Fibroblast of skin of left biceps (primary cell): ENCODE measurements at regions not wholly inside any gene's neighbourhood (a gene's known extent, or its start where the extent isn't known, plus 50 kb on each side); places are given as distances from the start of the nearest gene placed in this dataset.
A peak's percentile ranks its signal among the peaks of the same experiment; 100 is the strongest.
"Not testable (repeated sequence)": the region's sequence is repeated elsewhere in the genome, so short reads cannot be mapped to it uniquely, and the experiment has no call there.

Experiments
- DNase-seq, 2 experiments: peaks; one replicate each; pipeline ENCODE4 v3.0.0-alpha.2; 2013; ENCODE audit warnings: low read depth in 2 of 2

DNA sequence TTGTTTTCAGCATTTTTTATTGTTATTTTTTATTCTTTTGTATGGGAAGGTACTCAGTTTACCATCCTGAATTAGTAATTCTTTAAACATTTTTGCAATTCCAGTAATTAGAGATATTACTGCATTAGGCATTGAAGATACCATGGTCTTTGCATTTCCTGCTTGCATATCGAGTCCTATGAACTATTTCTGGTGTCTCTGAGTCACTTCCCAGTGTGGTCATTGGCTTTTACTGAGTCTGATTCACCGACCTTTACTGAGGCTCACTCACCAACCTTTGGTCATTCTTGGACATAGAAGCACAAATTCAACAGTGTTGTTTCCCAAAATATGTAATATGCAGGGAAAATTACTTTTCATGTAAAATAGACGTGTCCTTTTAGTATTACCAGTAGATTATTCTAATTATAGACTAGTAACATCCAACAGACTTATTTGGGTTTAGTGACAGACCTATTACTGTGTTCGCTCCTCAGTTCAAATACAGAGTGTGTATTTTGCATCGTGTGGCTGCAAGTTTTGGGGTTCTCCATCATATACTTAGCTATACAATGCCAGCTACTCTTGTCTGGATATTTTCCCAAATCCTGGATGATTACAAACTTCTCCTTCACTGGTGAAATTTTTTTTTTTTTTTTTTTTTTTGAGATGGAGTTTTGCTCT lies 180.7 kb upstream of the PRSS1 start:
- no peak for DNase-seq

DNA sequence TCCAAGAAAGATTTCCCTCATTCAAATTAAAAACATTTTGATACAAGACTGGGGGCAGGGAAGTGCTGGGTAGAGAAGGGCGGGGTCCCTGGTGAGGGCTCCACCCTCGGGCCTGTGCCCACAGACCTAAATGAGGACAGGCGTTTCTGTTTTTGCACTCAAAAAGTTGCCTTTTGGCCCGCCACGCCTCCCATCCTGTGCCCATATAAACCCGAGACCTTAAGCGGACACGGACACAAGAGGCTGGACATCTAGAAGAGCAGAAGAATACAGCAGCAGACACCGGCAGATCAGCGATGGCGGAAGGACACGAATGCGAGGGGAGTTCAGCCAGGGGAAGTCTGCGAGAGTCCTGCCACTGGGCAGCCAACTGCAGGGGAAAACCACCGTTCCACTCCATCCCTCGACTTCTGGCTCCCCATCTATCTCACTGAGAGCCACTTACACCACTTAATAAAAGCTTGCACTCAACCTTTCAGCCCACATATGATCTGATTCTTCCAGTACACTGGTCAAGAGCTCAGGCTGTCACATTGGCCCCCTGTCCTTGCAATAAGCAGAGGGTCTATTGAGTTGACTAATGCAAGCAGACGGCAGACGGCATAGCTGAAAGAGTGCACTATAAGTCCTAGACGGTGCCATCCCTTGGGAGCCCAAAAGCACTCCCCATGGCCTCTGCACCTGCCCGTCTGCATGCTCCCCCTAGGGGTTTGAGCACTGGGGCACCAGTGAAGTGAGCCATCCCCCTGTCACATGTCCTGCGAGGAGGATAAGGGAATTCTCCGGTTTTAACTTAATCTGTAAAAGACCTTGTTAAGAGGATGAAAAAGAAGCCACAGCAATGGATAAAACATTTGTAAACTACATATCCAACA lies 181.8 kb upstream of the PRSS1 start:
- no peak for DNase-seq

DNA sequence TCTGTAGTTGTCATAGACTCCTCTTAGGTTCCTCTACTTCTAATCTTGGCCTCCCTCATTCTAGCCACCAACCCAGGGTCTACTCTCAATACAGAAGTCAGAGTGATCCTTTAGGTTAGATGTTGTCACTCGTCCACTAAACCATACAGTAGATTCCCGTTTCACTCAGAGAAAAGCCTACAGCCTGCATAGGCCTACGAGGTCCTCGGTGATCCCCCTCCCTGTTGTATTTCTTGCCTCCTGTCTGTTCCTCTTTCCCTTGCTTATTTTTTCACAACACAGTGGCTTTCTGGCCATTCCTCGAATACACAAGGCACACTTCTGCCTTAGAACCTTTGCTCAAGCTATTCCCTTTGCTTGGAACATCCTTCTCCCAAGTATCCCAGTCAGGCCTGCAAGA lies 183.0 kb upstream of the PRSS1 start:
- no peak for DNase-seq

DNA sequence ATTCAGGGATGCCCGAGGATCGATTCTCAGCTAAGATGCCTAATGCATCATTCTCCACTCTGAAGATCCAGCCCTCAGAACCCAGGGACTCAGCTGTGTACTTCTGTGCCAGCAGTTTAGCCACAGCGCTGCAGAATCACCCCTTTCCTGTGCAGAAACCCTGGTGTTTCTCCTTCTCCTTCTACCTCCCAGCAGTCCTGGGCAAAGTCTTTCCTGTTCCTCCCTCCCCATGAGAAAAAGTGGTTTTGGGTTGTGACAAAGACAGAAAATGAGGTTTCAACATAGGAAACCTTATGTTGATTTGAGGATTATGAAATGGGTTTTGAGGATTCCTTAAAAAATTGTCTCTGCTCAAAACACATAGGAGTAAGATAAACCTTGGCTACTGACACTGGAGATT lies 185.1 kb upstream of the PRSS1 start:
- not testable (repeated sequence) for DNase-seq

DNA sequence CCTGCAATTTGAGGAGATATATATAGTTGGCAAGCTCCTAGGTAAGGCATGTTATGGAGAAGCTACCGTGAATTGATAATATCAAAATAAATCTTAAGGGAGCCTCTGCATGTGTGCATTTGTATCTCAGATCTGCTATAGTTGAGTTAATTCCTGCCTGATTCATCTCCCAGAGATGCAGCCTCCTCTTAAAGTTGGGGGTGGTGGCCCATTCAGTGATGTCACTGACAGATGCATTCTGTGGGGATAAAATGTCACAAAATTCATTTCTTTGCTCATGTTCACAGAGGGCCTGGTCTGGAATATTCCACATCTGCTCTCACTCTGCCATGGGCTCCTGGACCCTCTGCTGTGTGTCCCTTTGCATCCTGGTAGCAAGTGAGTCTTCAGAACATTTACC lies 185.8 kb upstream of the PRSS1 start:
- DNase-seq, result no peak

DNA sequence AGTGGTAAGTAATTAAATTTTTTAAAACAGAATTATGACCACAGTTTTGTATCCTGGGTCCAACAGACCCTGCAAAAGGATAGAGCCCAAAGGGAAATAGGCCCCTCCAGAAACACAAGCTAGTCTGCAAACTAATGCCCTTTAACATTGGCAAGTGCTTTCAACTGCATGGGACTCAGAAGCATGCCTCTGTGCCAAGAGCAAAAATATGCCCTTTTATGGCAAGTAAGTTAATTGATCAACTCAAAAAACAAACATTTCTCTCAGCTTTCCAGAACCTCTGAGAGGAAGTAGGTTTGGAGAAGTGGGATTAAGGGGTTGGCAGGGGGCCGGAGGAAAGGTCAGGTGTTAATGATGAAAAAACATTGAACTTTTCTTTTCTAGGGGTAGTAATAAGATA lies 186.6 kb upstream of the PRSS1 start:
- no peak for DNase-seq

DNA sequence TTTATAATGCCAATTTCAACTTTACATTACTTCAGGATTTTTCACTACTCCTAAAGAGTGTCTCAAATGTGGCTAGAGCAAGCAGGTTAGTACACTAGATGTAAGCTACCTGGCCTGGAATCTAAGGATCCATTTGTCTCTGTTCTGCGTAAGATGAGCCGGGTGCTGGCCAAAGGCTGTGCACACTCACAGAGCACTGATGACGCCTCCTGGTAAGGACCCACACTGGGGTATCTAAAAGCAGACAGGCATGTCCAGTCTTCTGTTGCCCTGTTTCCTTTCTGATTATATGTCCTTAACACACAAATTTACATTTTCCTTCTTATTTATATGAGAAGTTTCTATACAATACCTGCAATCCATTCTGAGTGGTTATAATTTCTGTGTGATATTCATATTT lies 187.9 kb upstream of the PRSS1 start:
- not testable (repeated sequence) for DNase-seq

DNA sequence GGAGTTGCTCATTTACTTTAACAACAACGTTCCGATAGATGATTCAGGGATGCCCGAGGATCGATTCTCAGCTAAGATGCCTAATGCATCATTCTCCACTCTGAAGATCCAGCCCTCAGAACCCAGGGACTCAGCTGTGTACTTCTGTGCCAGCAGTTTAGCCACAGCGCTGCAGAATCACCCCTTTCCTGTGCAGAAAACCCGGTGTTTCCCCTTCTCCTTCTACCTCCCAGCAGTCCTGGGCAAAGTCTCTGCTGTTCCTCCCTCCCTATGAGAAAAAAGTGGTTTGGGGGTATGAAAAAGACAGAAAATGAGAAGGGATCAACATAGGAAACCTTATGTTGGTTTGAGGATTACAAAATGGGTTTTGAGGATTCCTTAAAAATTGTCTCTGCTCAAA lies 188.5 kb upstream of the PRSS1 start:
- not testable (repeated sequence) for DNase-seq

DNA sequence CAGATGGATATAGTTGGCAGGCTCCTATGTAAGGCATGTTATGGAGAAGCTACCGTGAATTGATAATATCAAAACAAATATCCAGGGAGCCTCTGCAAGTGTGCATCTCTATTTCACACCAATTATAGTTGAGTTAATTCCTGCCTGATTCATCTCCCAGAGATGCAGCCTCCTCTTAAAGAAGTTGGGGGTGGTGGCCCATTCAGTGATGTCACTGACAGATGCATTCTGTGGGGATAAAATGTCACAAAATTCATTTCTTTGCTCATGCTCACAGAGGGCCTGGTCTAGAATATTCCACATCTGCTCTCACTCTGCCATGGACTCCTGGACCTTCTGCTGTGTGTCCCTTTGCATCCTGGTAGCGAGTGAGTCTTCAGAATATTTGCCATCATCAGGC lies 189.1 kb upstream of the PRSS1 start:
- DNase-seq, result no peak

DNA sequence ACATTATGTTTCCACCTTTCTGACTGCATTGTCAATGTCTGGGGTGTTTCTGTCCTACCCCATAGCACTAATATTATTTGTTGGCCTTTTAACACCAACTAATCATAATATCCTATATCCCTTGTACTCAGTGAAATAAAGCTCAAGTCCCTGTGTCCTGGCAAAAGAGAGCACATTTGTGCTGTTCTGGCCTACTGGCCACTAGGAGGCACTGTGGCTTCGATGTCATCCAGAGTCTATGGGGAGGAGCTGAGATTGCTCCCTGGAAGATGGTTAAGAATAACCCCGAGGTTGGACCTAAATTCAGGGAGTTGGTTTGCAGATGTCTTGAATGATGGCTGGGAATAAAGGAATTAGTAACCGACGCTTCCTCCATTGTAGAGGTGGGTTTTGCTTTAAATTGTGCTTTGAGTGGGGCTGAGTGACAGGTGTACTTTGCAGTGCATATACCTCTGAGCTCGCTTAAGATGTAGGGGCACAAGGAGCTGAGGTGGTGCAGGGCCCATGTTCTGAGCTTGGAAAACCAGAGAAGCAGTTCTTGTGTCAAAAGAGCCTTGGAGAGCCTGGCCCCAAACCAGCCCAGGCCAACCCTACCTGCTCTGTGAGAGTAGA lies 191.2 kb upstream of the PRSS1 start:
- no peak for DNase-seq

DNA sequence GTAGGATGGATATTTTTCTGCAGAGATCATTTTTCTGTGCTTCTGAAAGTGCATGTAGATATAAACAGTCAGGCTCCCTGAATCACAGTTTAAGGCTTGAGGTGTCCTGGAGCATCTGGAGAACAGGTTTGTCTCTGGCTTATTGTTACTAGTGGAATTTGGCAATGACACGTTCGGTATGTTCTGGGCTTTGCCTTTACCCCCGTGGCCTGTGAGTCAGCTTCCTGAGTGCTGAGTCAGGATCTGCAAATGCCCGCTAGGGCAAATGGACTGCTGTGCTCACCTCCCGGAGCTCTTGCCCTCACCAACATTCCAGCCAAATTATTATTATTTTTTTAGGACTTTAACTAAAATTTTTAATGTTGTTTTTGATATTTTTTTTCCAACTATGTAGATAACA lies 192.5 kb upstream of the PRSS1 start:
- DNase-seq, result peak; percentile 97 to 98

DNA sequence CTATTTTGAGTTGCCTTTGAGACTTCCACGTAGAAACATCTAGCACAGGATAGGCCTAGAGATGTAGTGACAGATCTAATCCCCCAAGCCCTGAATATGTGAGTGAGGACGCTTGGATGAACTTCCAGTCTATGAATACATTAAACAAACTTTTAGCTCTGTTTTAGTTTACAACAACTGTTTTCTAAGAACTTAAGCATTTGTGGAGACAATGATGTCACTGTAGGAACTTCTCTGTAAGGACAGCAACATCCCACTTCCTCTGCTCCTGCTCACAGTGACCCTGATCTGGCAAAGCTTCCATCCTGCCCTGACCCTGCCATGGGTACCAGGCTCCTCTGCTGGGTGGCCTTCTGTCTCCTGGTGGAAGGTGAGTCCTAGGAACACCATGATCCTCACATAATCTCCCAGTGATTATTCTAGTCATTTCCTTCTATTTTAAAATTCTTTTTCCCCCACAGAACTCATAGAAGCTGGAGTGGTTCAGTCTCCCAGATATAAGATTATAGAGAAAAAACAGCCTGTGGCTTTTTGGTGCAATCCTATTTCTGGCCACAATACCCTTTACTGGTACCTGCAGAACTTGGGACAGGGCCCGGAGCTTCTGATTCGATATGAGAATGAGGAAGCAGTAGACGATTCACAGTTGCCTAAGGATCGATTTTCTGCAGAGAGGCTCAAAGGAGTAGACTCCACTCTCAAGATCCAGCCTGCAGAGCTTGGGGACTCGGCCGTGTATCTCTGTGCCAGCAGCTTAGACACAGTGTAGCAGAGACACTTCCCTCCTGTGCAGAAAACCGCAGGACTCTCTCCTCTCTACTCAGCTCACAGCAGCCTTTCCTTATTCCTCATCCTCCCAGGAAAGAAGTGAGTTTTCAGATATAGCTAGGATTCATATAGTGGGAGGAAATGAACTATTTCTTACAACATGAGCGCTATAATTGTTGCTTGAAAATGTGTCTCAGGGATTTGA lies 194.4 kb upstream of the PRSS1 start:
- DNase-seq, result no peak

DNA sequence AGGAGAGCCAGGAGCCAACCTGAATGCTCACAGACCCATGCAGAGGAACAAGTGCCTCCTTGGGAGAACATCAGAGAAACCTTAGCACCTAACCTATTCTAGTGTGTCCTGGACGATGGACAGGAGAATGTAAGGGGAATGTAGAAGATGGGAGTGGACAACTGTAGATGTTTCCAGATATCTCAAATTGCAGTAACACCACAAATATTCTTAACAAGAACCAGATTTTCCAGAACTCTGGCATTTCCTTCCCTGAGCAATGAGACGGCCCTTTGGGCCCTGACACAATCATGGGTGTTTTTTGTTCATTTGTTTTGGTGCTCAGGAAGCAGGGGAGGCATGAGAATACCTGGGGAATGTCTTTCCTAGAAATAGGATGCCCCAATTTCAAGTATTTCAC lies 196.1 kb upstream of the PRSS1 start:
- peak in 1 of 2 experiments; percentile 60 for DNase-seq

DNA sequence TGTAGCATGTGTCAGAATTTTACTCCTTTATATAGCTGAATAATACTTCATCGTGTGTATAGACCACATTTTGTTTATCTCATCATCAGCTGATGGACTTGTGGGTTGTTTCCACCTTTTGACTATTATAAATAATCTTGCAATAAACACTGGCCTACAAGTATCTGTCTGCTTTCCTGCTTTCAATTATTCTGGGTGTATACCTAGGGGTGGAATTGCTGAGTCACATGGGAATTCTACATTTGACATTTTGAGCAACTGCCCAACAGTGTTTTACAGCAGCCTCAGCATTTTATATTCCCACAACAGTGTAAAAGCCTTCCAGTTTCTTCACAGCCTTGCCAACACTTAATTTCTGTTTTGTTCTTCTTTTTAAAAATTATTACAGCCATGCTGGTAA lies 200.3 kb upstream of the PRSS1 start:
- DNase-seq, result no peak

DNA sequence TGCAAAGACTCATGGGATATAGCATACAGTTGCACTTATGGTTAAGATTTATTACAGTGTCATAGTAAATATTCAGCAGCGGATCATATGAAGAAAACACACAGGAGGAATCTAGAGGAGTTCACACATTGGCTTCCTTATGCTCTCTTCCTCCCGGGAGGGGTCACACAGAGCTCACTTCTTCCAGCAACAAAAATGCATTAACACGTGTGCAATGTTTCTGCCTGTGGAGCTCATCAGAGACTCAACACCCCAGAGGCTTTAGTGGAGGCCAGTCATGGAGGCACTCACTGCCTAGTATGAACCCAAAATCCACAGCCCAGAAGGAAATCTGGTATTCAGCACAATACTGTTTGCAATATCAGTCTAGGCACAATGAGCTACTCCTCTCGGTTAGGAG lies 202.8 kb upstream of the PRSS1 start:
- DNase-seq, result no peak

DNA sequence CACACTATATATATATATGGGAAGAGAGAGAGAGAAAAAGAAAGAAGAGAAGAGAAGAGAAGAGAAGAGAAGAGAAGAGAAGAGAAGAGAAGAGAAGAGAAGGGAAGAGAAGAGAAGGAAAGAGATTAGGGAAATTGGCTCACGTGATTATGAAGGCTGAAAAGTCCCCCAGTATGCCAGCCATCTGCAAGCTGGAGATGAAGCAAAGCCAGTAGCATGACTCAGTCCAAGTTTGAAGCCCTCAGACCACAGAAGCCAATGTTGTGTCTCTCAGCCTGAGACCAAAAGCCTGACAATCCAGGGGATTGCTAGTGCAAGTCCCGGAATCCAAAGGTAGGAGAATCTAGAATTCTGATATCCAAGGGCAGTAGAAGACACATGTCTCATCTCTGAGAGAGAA lies 206.3 kb upstream of the PRSS1 start:
- DNase-seq, result no peak

DNA sequence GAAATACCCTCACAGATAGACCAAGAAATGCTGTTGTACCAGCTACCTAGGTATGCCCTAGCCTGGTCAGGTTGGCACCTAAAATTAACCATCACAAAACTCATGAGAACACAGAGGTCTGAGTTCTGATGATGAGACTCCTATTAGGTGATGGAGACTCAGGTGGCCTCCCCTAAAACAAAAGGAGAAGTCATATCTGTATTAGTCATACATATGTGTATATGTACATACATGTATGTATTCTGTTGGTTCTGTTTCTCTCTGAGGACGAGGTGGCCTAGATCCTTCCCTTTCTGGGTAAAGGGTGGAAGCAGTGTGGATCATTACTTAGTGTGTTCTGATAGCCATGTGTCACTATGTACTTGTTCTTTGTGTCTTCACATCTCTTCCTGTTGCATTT lies 207.2 kb upstream of the PRSS1 start:
- DNase-seq, result no peak

DNA sequence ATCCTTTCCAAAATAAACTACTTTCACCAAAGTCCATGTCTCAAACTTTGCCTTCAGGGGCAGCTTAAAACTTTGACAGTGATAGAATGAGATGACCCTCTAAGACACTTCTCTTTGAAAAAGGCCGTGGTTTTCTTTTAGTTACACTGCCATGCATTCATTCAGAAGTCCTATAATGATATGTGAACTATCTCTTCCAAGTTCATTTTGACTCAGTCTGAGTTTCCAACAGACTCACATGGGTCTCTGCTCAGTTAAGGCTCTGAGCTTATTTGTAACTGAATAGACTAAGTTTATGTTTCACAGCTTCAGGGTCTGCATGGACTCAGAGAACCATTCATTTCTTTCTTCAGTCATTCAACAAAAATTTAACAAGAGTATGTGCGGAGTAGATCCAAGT lies 208.9 kb upstream of the PRSS1 start:
- DNase-seq, result no peak

DNA sequence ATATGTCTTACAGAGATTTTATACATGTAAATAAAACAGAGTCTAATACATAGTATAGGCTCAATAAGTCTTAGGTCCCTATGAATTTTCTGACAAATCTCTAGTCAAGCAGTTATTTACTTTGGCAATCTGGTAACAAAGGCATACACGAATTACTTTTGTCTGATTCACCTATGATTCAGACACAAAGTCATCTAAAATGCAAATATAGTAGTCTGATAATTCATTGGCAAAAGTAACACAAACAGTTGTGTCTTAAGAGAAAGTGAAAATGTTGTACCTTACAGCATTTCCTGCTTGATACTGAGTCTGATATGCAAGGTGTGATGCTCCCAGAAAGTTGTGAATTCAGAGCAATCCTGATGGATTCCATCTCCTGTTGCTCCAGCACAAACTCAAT lies 209.4 kb upstream of the PRSS1 start:
- no peak for DNase-seq

DNA sequence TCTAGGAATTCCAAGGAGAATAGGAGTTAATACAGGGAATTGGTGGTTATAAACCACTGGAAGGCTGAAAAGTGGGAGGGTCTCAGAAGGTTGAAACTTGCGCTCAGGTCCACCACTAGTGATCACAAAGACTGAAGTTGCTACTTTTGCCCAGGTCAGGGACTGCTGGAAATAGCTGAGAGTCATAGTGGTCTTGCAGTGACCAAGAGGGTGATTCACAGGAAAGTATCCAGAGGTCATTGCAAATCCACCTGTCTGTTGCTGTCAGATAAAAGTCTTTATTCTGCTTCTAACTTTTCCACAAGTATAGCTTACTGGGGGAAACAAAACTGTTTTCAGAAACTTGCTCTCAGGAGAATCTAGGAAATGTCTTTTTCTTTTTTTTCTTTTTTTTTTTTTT lies 211.5 kb upstream of the PRSS1 start:
- DNase-seq, result no peak

DNA sequence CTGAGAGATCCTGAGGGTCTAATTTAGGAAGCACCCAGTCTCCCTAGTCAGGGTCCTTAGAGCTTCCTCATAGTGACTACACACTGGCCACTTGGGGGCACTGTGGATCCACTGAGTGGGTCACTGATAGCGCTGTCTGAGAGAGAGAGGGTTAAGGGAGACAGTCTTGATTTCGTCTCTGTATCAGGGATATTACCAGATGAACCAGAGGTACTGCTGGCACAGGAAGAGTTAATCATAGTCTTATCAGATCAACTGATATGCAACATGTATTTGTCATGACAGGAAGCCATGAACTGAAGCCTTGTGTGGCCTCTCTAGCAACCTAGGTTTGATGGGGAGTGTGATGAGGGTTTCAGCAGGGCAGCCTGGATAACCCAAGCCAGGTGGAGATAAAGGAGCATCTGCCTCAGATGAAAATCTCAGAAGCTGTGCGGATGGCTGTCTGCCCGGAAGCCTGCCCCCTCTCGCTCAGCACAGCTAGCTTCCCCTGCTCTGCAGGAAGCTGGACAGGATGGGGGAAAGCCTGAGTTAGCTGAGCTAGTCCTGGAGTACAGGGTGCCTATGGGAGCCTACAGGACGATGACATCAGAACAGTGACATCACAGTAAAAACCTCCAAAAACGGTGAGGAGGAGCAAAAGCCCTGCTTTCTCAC lies 214.0 kb upstream of the PRSS1 start:
- peak; percentile 82 to 86 for DNase-seq
